ENCODE measurements at regions not wholly inside any gene's neighbourhood (a gene's known extent, or its start where the extent isn't known, plus 50 kb on each side); places are given as distances from the start of the nearest gene placed in this dataset.

DNA sequence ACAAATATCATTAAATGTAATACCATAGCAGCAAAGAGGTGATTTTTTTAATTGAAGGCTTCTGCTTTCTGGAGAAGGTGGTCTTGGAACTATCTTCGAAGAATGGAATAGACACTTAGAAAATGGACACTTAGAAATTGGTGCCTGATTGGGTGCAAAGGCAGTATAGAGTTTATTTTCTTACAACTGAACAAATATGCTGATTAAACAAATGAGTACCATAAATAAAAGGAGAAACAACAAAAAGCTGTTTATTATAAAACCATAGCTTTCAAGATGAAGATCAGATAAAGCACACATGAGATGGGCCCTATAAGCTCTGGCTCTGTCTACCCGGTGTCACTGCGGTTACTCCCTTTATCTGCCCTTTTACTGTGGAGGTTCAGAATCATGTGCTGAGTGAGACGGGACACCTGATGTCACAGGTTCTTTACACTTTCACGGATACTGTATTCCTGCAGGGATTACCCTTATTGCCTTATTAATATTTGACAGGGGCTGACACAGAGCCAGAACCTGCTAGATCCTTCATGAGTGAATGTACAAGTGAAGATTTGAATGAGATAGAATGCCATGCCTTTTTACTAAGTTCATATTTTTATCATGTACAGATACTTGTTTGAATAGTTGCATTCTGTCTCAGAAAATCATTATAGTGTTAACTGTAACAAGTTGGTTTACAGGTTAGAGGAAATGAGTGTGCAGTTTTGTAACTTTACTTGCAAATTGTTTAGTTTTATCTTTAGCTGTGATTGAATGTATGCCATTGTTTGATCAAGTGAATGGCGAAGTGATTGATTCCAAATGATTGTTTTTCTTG is 477.5 kb upstream of the RGS6 start:
- Histone ChIP-seq H3K36me3 (ENCODE audit: control insufficient read depth, insufficient read depth, low read length) (no peaks in the 10 kb centered on the region), H3K27me3 (ENCODE audit: control insufficient read depth in 2 of 2, insufficient read depth in 2 of 2, low read length in 2 of 2) (no peaks in the 10 kb centered on the region), H2AFZ (ENCODE audit: low read depth, low read length) (no peak overlapping the region), H3K4me3 (no peak overlapping the region), H3K4me1 (replicated peaks in 1 of 2; ENCODE audit: control insufficient read depth in 2 of 2, insufficient read depth in 2 of 2, low read length in 2 of 2) (peaks cover 0 to 2% of the 10 kb centered on the region in 2 experiments; a peak in 1 of 5 replicates), H4K20me1 (replicated peaks; ENCODE audit: control insufficient read depth, insufficient read depth, low read length) (no peaks in the 10 kb centered on the region), H3K9ac (ENCODE audit: insufficient read depth in 1 of 2, low read depth in 2 of 2, low read length in 2 of 2) (no peak overlapping the region), H3K9me3 (replicated peaks; ENCODE audit: control insufficient read depth, insufficient read depth, low read depth, low read length) (no peaks in the 10 kb centered on the region), H3K79me2 (ENCODE audit: control insufficient read depth, insufficient read depth, low read length) (no peaks in the 10 kb centered on the region), H3K4me2 (ENCODE audit: insufficient read depth, low read length) (no peak overlapping the region), H3K27ac (ENCODE audit: extremely low read depth, low read depth, low read length) (no peak overlapping the region), H3K9me1 (ENCODE audit: control insufficient read depth, insufficient read depth, low read length) (no peaks in the 10 kb centered on the region)
- intact Hi-C loops (cut with micrococcal nuclease) (no loop called here), in situ Hi-C loops (cut with MboI) (no loop called here)
- BruUV-seq (replicated peaks): no TSS peak
- WGBS (ENCODE audit: insufficient coverage, low coverage, missing lambda C conversion rate): 17% methylated on average over 6 of the region's 6 CpGs
- FAIRE-seq (no peak), DNase-seq (ENCODE audit: extremely low read depth in 1 of 4, low spot score in 3 of 4) (peak in 1 of 4 experiments; percentile 14), ATAC-seq (no peak)
- ChIA-PET POLR2A (no interaction called here), CTCF (ENCODE audit: low intra/inter-chr PET ratio) (interaction anchor here (0.5 kb wide), 1 partner anchor 127 kb away, joined by 3 read pairs; no protein-coding TSS in a partner anchor)
- TF ChIP-seq ETS2 (tag; IDR thresholded peaks at IDR 0.05; ENCODE audit: borderline replicate concordance, poor library complexity, severe bottlenecking) (no peak), FOXA1 (IDR thresholded peaks at IDR 0.05; ENCODE audit: borderline replicate concordance) (no peak), EHMT2 (IDR thresholded peaks at IDR 0.05) (no peak), ZNF140 (CRISPR knock-in tag; IDR thresholded peaks at IDR 0.05) (no peak), C11orf30 (IDR thresholded peaks at IDR 0.05; ENCODE audit: low read depth) (peak; percentile 26; the same call in 1 of the 2 replicates), ZNF316 (IDR thresholded peaks at IDR 0.05) (peak; percentile 71), SIX5 (IDR thresholded peaks at IDR 0.05; ENCODE audit: borderline replicate concordance in 1 of 2, insufficient read depth in 1 of 2, low read depth in 1 of 2, low read length in 2 of 2) (no peak), MEIS2 (IDR thresholded peaks at IDR 0.05; ENCODE audit: partially characterized antibody) (peak; percentile 12), MAFG (tag; conservative IDR thresholded peaks at IDR 0.05) (0 out of 2 replicates have a peak, but pooled peaks have one; percentile 9)
- TF ChIP-seq, protein P1, sequence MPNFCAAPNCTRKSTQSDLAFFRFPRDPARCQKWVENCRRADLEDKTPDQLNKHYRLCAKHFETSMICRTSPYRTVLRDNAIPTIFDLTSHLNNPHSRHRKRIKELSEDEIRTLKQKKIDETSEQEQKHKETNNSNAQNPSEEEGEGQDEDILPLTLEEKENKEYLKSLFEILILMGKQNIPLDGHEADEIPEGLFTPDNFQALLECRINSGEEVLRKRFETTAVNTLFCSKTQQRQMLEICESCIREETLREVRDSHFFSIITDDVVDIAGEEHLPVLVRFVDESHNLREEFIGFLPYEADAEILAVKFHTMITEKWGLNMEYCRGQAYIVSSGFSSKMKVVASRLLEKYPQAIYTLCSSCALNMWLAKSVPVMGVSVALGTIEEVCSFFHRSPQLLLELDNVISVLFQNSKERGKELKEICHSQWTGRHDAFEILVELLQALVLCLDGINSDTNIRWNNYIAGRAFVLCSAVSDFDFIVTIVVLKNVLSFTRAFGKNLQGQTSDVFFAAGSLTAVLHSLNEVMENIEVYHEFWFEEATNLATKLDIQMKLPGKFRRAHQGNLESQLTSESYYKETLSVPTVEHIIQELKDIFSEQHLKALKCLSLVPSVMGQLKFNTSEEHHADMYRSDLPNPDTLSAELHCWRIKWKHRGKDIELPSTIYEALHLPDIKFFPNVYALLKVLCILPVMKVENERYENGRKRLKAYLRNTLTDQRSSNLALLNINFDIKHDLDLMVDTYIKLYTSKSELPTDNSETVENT (CRISPR knock-in tag; IDR thresholded peaks at IDR 0.05): no peak

Measured in K562 (cell line).